ENCODE measurements at regions not wholly inside any gene's neighbourhood (a gene's known extent, or its start where the extent isn't known, plus 50 kb on each side); places are given as distances from the start of the nearest gene placed in this dataset.

GRCh38 chr2:82667491-82667890 lies 1791.6 kb downstream of the SUCLG1 start:
- TF ChIP-seq GATA2 (IDR thresholded peaks at IDR 0.05; ENCODE audit: low read depth, low read length) (no peak), GATA3 (IDR thresholded peaks at IDR 0.05; ENCODE audit: low read depth, low read length) (no peak)

All from SH-SY5Y (cell line).